ENCODE measurements at regions not wholly inside any gene's neighbourhood (a gene's known extent, or its start where the extent isn't known, plus 50 kb on each side); places are given as distances from the start of the nearest gene placed in this dataset.
A peak's percentile ranks its signal among the peaks of the same experiment; 100 is the strongest.

DNA sequence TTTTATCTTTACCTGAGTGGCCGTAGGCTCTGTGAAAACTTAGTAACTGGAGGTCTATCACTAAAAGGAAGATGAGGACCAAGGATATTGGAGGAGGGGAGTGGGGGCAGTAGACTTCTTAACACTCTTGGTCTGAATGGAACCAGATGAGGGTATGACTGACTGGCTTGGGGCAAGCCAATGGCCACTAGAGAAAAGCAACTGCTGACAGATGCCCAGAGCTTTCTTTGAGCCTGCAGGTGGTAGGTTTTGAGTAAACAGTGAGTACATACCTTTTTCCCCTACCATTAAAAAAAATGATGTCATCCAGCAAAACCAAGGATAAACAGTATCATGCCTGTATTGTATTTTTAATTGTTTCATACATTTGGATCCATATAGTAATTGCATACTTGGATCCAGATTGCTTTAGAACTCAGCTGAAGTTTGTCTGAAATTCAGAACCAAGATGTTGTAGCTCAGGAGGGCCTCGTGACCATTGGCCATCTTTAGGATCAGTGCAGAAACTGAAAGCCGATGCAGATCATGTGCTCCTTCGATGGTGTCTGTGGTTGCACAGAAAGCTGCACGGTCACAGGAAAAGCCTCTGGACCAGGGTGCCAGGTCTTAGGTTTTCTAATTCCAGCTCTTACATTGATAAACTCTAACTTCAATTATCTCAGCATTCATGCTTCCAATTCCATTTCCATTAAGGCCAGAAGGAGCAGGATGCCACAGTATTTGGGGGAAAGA lies 131.0 kb downstream of the PDGFRA start:
- DNase-seq (no peak), ATAC-seq (no peak)
- WGBS, 2 donors: 69 to 83% methylated on average over 5 of the region's 5 CpGs
- H3K9me3 ChIP-seq: peaks cover 0 to 5% (median 0%) of the 10 kb centered on the region in 11 donors
- no peaks in the 10 kb centered on the region for H3K36me3 ChIP-seq
- H3K27me3 ChIP-seq: peaks cover 0 to 6% (median 0%) of the 10 kb centered on the region in 7 donors
- TF ChIP-seq CTCF (IDR thresholded peaks at IDR 0.05): no peak
- H3K27ac ChIP-seq: no peak overlapping the region
- no peaks in the 10 kb centered on the region for H3K4me1 ChIP-seq
- intact Hi-C loops (cut with DNase I): no loop called here
- no peak overlapping the region for H3K4me3 ChIP-seq

DNA sequence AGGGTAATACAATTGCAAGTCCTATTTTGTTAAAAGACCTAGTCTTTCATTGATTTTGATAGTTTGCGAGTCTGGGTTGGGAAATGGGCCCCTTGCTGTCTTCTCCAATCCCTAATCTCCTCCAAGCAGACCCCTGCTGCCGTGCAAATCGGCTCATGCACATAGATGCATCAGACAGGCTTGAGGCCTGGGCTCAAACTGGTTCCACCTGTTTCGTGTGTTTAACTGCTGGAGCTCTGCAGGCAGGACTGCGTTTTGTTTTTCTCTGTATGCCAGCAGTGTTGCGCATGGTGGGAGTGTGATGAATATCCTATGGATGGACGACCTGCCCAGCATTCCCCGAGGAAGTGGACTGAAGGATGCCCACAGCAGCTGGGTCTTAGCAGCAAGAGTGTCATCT lies 133.9 kb downstream of the PDGFRA start:
- intact Hi-C loops (cut with DNase I): no loop called here
- Histone ChIP-seq H3K36me3 (no peaks in the 10 kb centered on the region), H3K9me3 (peaks cover 0 to 5% (median 0%) of the 10 kb centered on the region in 11 donors), H3K27ac (no peak overlapping the region), H3K27me3 (peaks cover 0 to 3% (median 0%) of the 10 kb centered on the region in 7 donors), H3K4me1 (peaks cover 0 to 8% (median 0%) of the 10 kb centered on the region in 9 donors), H3K4me3 (no peak overlapping the region)
- TF ChIP-seq CTCF (IDR thresholded peaks at IDR 0.05): no peak
- ATAC-seq (no peak), DNase-seq (no peak)
- WGBS, 2 donors: 78 to 84% methylated on average over 8 of the region's 8 CpGs

GRCh38 chr4:54365691-54366090 lies 136.6 kb downstream of the PDGFRA start:
- ATAC-seq (no peak), DNase-seq (no peak)
- Histone ChIP-seq H3K4me3 (no peak overlapping the region), H3K27ac (no peak overlapping the region), H3K9me3 (no peaks in the 10 kb centered on the region), H3K4me1 (peaks cover 0 to 18% (median 9%) of the 10 kb centered on the region in 9 donors), H3K27me3 (peaks cover 0 to 3% (median 0%) of the 10 kb centered on the region in 7 donors), H3K36me3 (no peaks in the 10 kb centered on the region)
- 84 to 88% methylated on average over 3 of the region's 3 CpGs for WGBS, 2 donors
- no peak for TF ChIP-seq CTCF (IDR thresholded peaks at IDR 0.05)
- intact Hi-C loops (cut with DNase I): no loop called here

GRCh38 chr4:54367059-54367458 lies 138.0 kb downstream of the PDGFRA start:
- Histone ChIP-seq H3K4me1 (peaks cover 0 to 18% (median 9%) of the 10 kb centered on the region in 9 donors), H3K4me3 (no peak overlapping the region), H3K36me3 (no peaks in the 10 kb centered on the region), H3K27me3 (peaks cover 0 to 3% (median 0%) of the 10 kb centered on the region in 7 donors), H3K9me3 (no peaks in the 10 kb centered on the region), H3K27ac (no peak overlapping the region)
- 89 to 90% methylated on average over 1 of the region's 1 CpG for WGBS, 2 donors
- DNase-seq (no peak), ATAC-seq (no peak)
- intact Hi-C loops (cut with DNase I): no loop called here
- TF ChIP-seq CTCF (IDR thresholded peaks at IDR 0.05): peak in 3 of 9 donors; percentile 10 to 21 (median 11)
